Muscle layer of duodenum (tissue), 2 donors: ENCODE measurements at regions not wholly inside any gene's neighbourhood (a gene's known extent, or its start where the extent isn't known, plus 50 kb on each side); places are given as distances from the start of the nearest gene placed in this dataset.

ENCODE experiments used
- H3K27ac ChIP-seq: one replicate; pipeline ENCODE4 v1.7.0; 2013; ENCODE audit warnings: mild to moderate bottlenecking, low read length
- H3K27me3 ChIP-seq: one replicate; pipeline ENCODE4 v1.7.0; 2013; ENCODE audit warnings: low read depth, mild to moderate bottlenecking, control low read depth, low read length
- H3K36me3 ChIP-seq, 2 donors: one replicate each; pipeline ENCODE4 v1.7.0; 2013; ENCODE audit warnings: low read length in 2 of 2, control low read depth in 1 of 2, mild to moderate bottlenecking in 1 of 2; ENCODE audit not compliant: insufficient read depth in 2 of 2, control insufficient read depth in 1 of 2
- H3K4me1 ChIP-seq, 2 donors: one replicate each; pipeline ENCODE4 v1.7.0; 2013; ENCODE audit warnings: low read length in 2 of 2, mild to moderate bottlenecking in 2 of 2, control low read depth in 1 of 2, moderate library complexity in 1 of 2; ENCODE audit not compliant: insufficient read depth in 2 of 2, control insufficient read depth in 1 of 2
- H3K4me3 ChIP-seq, 2 donors: one replicate each; pipeline ENCODE4 v1.7.0; 2013; ENCODE audit warnings: low read length in 2 of 2, low read depth in 1 of 2, mild to moderate bottlenecking in 1 of 2
- H3K9me3 ChIP-seq, 2 donors: one replicate each; pipeline ENCODE4 v1.7.0; 2013; ENCODE audit warnings: low read length in 2 of 2, control low read depth in 1 of 2, mild to moderate bottlenecking in 1 of 2; ENCODE audit not compliant: control insufficient read depth in 1 of 2
- donor health status: healthy.

GRCh38 chr5:173457482-173457881 is 129.3 kb upstream of the STC2 start:
- H3K4me1 ChIP-seq, result no peaks in the 10 kb centered on the region

GRCh38 chr5:173456751-173457171 is 128.5 kb upstream of the STC2 start:
- Histone ChIP-seq H3K36me3 (no peaks in the 10 kb centered on the region), H3K27me3 (no peaks in the 10 kb centered on the region), H3K27ac (no peak overlapping the region), H3K9me3 (no peaks in the 10 kb centered on the region), H3K4me3 (no peak overlapping the region), H3K4me1 (no peaks in the 10 kb centered on the region)

More at GRCh38 chr5:173457482-173457881, 129.3 kb upstream of the STC2 start:
- H3K27me3 ChIP-seq, result no peaks in the 10 kb centered on the region
- no peaks in the 10 kb centered on the region for H3K36me3 ChIP-seq
- H3K9me3 ChIP-seq, result no peaks in the 10 kb centered on the region
- no peak overlapping the region for H3K4me3 ChIP-seq
- H3K27ac ChIP-seq, result no peak overlapping the region

- Histone ChIP-seq H3K9me3 (no peaks in the 10 kb centered on the region), H3K27me3 (no peaks in the 10 kb centered on the region), H3K4me3 (no peak overlapping the region), H3K36me3 (no peaks in the 10 kb centered on the region), H3K4me1 (no peaks in the 10 kb centered on the region), H3K27ac (no peak overlapping the region)
Measured at GRCh38 chr5:173456181-173456580, 128.0 kb upstream of the STC2 start.

GRCh38 chr5:173455599-173455957 is 127.4 kb upstream of the STC2 start:
- Histone ChIP-seq H3K9me3 (no peaks in the 10 kb centered on the region), H3K27me3 (no peaks in the 10 kb centered on the region), H3K27ac (no peak overlapping the region), H3K4me1 (no peaks in the 10 kb centered on the region), H3K36me3 (no peaks in the 10 kb centered on the region), H3K4me3 (no peak overlapping the region)

GRCh38 chr5:173454736-173455598 is 126.8 kb upstream of the STC2 start:
- Histone ChIP-seq H3K27ac (peak overlapping the region; percentile 32), H3K4me1 (no peaks in the 10 kb centered on the region), H3K4me3 (peak overlapping the region in 1 of 2 donors; percentile 1), H3K9me3 (no peaks in the 10 kb centered on the region), H3K36me3 (no peaks in the 10 kb centered on the region), H3K27me3 (no peaks in the 10 kb centered on the region)

- H3K27me3 ChIP-seq, result no peaks in the 10 kb centered on the region
- H3K9me3 ChIP-seq, result no peaks in the 10 kb centered on the region
- H3K36me3 ChIP-seq, result no peaks in the 10 kb centered on the region
- peak overlapping the region in 1 of 2 donors; percentile 1 for H3K4me3 ChIP-seq
- no peak overlapping the region for H3K27ac ChIP-seq
- no peaks in the 10 kb centered on the region for H3K4me1 ChIP-seq
Measured at GRCh38 chr5:173454361-173454735, 126.1 kb upstream of the STC2 start.

- Histone ChIP-seq H3K4me1 (no peaks in the 10 kb centered on the region), H3K4me3 (no peak overlapping the region), H3K27ac (no peak overlapping the region), H3K9me3 (no peaks in the 10 kb centered on the region), H3K27me3 (no peaks in the 10 kb centered on the region), H3K36me3 (no peaks in the 10 kb centered on the region)
Measured at GRCh38 chr5:173453167-173453566, 125.0 kb upstream of the STC2 start.

GRCh38 chr5:173452119-173452905 is 124.1 kb upstream of the STC2 start:
- Histone ChIP-seq H3K4me1 (no peaks in the 10 kb centered on the region), H3K36me3 (no peaks in the 10 kb centered on the region), H3K27me3 (no peaks in the 10 kb centered on the region), H3K4me3 (no peak overlapping the region), H3K27ac (no peak overlapping the region), H3K9me3 (no peaks in the 10 kb centered on the region)

- no peaks in the 10 kb centered on the region for H3K36me3 ChIP-seq
- no peak overlapping the region for H3K4me3 ChIP-seq
Measured at GRCh38 chr5:173451651-173452050, 123.4 kb upstream of the STC2 start.

GRCh38 chr5:173451031-173451430 is 122.8 kb upstream of the STC2 start:
- Histone ChIP-seq H3K9me3 (no peaks in the 10 kb centered on the region), H3K27ac (no peak overlapping the region), H3K4me1 (no peaks in the 10 kb centered on the region), H3K4me3 (no peak overlapping the region), H3K27me3 (no peaks in the 10 kb centered on the region), H3K36me3 (no peaks in the 10 kb centered on the region)

More at GRCh38 chr5:173451651-173452050, 123.4 kb upstream of the STC2 start:
- Histone ChIP-seq H3K27me3 (no peaks in the 10 kb centered on the region), H3K4me1 (no peaks in the 10 kb centered on the region), H3K27ac (no peak overlapping the region), H3K9me3 (no peaks in the 10 kb centered on the region)

GRCh38 chr5:173450188-173450587 is 122.0 kb upstream of the STC2 start:
- no peaks in the 10 kb centered on the region for H3K27me3 ChIP-seq
- H3K4me1 ChIP-seq, result no peaks in the 10 kb centered on the region
- no peak overlapping the region for H3K4me3 ChIP-seq
- H3K27ac ChIP-seq, result no peak overlapping the region
- H3K9me3 ChIP-seq, result no peaks in the 10 kb centered on the region
- no peaks in the 10 kb centered on the region for H3K36me3 ChIP-seq
